ENCODE measurements at regions not wholly inside any gene's neighbourhood (a gene's known extent, or its start where the extent isn't known, plus 50 kb on each side); places are given as distances from the start of the nearest gene placed in this dataset.

DNA sequence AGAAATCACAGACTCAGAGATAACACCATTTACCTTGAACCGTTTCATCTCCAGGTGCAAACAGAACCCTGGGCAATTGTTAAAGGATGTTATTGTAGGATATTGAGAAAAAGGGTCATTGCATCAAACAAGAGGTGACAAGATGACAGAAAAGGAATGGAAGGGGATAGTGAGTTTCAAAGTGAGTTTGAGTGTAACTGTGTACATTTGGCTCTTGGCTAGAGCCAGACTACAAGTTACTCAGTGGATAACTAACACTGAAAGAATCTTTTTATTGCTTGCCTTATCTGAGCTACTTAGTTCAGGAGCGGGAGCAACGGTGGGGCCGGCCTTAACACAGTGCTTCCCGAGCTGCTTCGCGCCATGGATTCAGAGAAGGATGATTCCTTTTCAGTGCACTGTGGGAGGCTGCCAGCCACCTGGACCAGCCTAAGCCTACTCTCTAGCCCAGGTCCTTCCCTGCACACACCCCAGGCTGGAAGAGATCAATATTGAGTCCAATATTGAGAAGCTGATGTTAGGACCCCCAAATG lies 193.4 kb downstream of the ATPSCKMT start:
- H3K4me3 ChIP-seq (ENCODE audit: low read length) = no peak overlapping the region
- H3K27me3 ChIP-seq (ENCODE audit: insufficient read depth, low read depth, low read length) = no peaks in the 10 kb centered on the region
- no peak overlapping the region for H2AFZ ChIP-seq (ENCODE audit: low read depth, low read length)
- H3K79me2 ChIP-seq (replicated peaks; ENCODE audit: insufficient read depth, low read length) = no peaks in the 10 kb centered on the region
- H3K9me3 ChIP-seq (ENCODE audit: low read length) = no peaks in the 10 kb centered on the region
- no peak for TF ChIP-seq EP300 (conservative IDR thresholded peaks at IDR 0.05; ENCODE audit: poor library complexity, severe bottlenecking)
- no peaks in the 10 kb centered on the region for H3F3A ChIP-seq (ENCODE audit: insufficient read depth, low read length, poor library complexity, severe bottlenecking)
- H3K27ac ChIP-seq (ENCODE audit: low read length) = no peak overlapping the region
- no peak overlapping the region for H3K4me2 ChIP-seq (ENCODE audit: low read length)
- H3K9ac ChIP-seq (ENCODE audit: low read length) = no peak overlapping the region
- H3K36me3 ChIP-seq (ENCODE audit: insufficient read depth, low read length) = no peaks in the 10 kb centered on the region
- H3K9me2 ChIP-seq (ENCODE audit: insufficient read depth, low read length) = no peaks in the 10 kb centered on the region
- no peaks in the 10 kb centered on the region for H4K20me1 ChIP-seq (ENCODE audit: insufficient read depth)

DNA sequence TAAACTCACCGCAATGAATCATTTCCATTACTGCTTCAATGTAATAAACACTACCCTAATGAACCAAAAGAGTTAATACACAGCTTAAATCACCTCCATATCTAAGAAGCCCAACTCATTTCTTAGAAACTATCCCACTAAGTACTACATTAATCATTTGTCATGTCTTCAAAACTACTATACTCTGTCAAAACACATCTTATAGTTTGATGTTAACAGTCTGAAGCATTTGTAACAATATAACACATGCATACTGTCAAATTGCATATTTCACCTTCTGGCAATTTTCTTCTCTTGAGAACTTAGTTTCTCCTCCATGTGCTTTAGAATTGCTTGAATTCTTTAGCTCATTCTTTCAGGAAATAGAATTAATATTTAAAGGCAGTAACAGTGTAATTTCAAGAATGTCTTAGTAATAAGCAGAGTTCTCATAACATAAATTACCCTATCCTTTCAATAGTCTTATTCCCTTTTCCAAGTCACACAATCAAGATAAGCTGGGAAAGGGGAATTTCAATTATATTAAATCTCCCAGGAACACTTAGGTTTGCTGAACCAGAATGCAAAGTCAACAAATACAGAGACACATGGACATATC lies 199.7 kb downstream of the ATPSCKMT start:
- Histone ChIP-seq H3K79me2 (replicated peaks; ENCODE audit: insufficient read depth, low read length) (no peaks in the 10 kb centered on the region), H3K27me3 (ENCODE audit: insufficient read depth, low read depth, low read length) (no peaks in the 10 kb centered on the region), H3F3A (ENCODE audit: insufficient read depth, low read length, poor library complexity, severe bottlenecking) (no peaks in the 10 kb centered on the region), H3K9me2 (ENCODE audit: insufficient read depth, low read length) (no peaks in the 10 kb centered on the region), H2AFZ (ENCODE audit: low read depth, low read length) (no peak overlapping the region), H3K9ac (ENCODE audit: low read length) (no peak overlapping the region), H3K36me3 (ENCODE audit: insufficient read depth, low read length) (no peaks in the 10 kb centered on the region), H3K9me3 (ENCODE audit: low read length) (no peaks in the 10 kb centered on the region), H3K27ac (ENCODE audit: low read length) (no peak overlapping the region), H3K4me3 (ENCODE audit: low read length) (no peak overlapping the region), H3K4me2 (ENCODE audit: low read length) (no peak overlapping the region), H4K20me1 (ENCODE audit: insufficient read depth) (no peaks in the 10 kb centered on the region)
- TF ChIP-seq, protein P1, sequence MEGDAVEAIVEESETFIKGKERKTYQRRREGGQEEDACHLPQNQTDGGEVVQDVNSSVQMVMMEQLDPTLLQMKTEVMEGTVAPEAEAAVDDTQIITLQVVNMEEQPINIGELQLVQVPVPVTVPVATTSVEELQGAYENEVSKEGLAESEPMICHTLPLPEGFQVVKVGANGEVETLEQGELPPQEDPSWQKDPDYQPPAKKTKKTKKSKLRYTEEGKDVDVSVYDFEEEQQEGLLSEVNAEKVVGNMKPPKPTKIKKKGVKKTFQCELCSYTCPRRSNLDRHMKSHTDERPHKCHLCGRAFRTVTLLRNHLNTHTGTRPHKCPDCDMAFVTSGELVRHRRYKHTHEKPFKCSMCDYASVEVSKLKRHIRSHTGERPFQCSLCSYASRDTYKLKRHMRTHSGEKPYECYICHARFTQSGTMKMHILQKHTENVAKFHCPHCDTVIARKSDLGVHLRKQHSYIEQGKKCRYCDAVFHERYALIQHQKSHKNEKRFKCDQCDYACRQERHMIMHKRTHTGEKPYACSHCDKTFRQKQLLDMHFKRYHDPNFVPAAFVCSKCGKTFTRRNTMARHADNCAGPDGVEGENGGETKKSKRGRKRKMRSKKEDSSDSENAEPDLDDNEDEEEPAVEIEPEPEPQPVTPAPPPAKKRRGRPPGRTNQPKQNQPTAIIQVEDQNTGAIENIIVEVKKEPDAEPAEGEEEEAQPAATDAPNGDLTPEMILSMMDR (IDR thresholded peaks at IDR 0.05; ENCODE audit: poor library complexity, severe bottlenecking) = no peak
- TF ChIP-seq EP300 (conservative IDR thresholded peaks at IDR 0.05; ENCODE audit: poor library complexity, severe bottlenecking) (peak; percentile 33), POLR2AphosphoS5 (IDR thresholded peaks at IDR 0.05) (peak; percentile 47), TAF1 (IDR thresholded peaks at IDR 0.05; ENCODE audit: low read depth) (no peak)

DNA sequence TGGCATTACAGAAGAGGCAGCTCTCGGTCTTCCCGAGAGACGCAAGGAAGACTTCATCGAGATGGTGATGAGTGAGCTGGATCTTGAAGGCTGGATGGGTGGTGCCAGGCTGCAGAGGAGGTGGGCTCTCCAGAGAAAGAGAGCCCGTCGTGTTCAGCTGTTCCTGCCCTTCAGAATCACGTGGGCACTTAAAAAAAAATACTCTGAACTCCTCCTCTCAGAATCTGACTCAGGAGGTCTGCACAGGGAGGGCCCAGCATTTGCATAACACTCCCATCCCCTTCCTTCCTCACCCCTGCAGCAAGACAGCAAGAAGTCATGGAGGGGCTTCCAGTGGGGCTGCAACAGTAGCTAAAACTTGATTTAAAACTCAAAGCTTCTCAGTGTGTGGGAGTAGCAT lies 203.0 kb downstream of the ATPSCKMT start:
- H3K4me3 ChIP-seq (ENCODE audit: low read length) = no peak overlapping the region
- H3K79me2 ChIP-seq (replicated peaks; ENCODE audit: insufficient read depth, low read length) = no peaks in the 10 kb centered on the region
- TF ChIP-seq EP300 (conservative IDR thresholded peaks at IDR 0.05; ENCODE audit: poor library complexity, severe bottlenecking) (no peak), RAD21 (conservative IDR thresholded peaks at IDR 0.05) (no peak), MXI1 (conservative IDR thresholded peaks at IDR 0.05; ENCODE audit: poor library complexity, severe bottlenecking) (no peak), REST (IDR thresholded peaks at IDR 0.05; ENCODE audit: borderline replicate concordance) (no peak), TAF1 (IDR thresholded peaks at IDR 0.05; ENCODE audit: low read depth) (no peak), EZH2 (IDR thresholded peaks at IDR 0.05; ENCODE audit: borderline replicate concordance, insufficient read depth, low read length, poor library complexity, severe bottlenecking) (no peak), SMC3 (conservative IDR thresholded peaks at IDR 0.05; ENCODE audit: poor library complexity) (no peak), POLR2AphosphoS5 (IDR thresholded peaks at IDR 0.05) (no peak)
- TF ChIP-seq, protein P1 (IDR thresholded peaks at IDR 0.05; ENCODE audit: poor library complexity, severe bottlenecking) = no peak
- H2AFZ ChIP-seq (ENCODE audit: low read depth, low read length) = no peak overlapping the region
- H3K9ac ChIP-seq (ENCODE audit: low read length) = no peak overlapping the region
- no peaks in the 10 kb centered on the region for H3F3A ChIP-seq (ENCODE audit: insufficient read depth, low read length, poor library complexity, severe bottlenecking)
- H3K9me2 ChIP-seq (ENCODE audit: insufficient read depth, low read length) = no peaks in the 10 kb centered on the region
- no peak overlapping the region for H3K27ac ChIP-seq (ENCODE audit: low read length)
- H3K27me3 ChIP-seq (ENCODE audit: insufficient read depth, low read depth, low read length) = no peaks in the 10 kb centered on the region
- H4K20me1 ChIP-seq (ENCODE audit: insufficient read depth) = no peaks in the 10 kb centered on the region
- no peak overlapping the region for H3K4me2 ChIP-seq (ENCODE audit: low read length)
- H3K36me3 ChIP-seq (ENCODE audit: insufficient read depth, low read length) = no peaks in the 10 kb centered on the region
- no peaks in the 10 kb centered on the region for H3K9me3 ChIP-seq (ENCODE audit: low read length)

Data from neural cell (in vitro differentiated cells).